ENCODE measurements at regions not wholly inside any gene's neighbourhood (a gene's known extent, or its start where the extent isn't known, plus 50 kb on each side); places are given as distances from the start of the nearest gene placed in this dataset.
"Not testable (repeated sequence)": the region's sequence is repeated elsewhere in the genome, so short reads cannot be mapped to it uniquely, and the experiment has no call there.

DNA sequence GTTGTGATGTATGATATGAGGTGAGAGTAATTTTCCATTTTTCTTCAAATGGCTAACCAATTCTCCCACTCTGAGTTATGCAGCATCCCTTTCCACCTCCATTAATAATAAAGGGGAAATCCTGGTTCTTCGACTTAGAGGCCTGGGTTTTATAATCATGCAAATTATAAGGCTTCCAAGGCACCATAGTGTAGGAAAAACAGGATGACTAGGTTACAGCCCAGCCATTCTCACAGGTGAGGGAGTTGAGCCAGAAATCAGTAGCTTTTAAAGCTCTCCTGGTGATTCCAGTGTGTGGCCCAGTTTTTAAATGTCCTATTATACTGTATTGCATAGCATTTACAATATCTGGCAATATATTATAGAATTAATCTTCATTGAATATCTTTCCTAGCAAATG is 203.1 kb downstream of the ARHGEF9 start:
- no peak for ATAC-seq
- no peak for DNase-seq

DNA sequence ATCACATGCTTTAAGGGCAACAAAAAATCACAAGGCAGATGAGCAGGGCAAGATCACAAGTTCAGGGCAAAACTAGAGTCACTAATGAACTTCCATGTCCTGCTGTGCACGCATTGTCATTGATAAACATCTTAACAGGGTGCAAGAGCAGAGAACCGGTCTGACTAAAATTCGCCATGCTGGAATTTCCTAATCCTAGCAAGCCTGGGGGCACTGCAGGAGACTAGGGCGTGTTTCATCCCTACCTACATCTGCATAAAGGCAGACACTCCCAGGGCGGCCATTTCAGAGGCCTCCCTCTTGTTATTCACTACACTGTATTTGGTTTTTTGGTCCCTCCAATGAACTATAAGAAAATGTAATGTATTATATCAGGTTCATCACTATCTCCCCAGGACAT is 203.6 kb downstream of the ARHGEF9 start:
- no peak for ATAC-seq
- no peak for DNase-seq

DNA sequence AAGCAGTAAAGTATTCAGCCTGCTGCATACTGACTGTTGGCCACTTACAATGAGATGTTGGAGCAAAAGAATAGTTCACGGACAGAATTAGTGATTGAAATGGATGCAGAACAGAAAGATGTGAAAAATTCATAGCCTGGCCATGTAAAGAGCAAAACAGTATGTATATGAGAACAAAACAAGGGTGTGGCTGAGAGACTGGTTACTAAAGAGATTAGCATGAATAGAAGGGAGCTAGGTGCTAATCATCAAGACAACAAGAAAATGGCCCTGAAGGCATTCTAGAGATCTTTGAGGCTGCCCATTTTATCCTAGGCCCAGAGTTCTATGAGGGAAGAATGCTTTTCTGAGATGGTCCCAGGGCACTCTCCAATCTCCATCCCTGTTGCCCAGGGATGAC is 208.5 kb downstream of the ARHGEF9 start:
- ATAC-seq (no peak), DNase-seq (no peak)

DNA sequence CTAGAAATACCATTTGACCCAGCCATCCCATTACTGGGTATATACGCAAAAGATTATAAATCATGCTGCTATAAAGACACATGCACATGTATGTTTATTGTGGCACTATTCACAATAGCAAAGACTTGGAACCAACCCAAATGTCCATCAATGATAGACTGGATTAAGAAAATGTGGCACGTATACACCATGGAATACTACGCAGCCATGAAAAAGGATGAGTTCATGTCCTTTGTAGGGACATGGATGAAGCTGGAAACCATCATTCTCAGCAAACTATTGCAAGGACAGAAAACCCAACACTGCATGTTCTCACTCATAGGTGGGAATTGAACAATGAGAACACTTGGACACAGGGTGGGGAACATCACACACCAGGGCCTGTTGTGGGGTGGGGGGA is 209.3 kb downstream of the ARHGEF9 start:
- not testable (repeated sequence) for ATAC-seq, DNase-seq

DNA sequence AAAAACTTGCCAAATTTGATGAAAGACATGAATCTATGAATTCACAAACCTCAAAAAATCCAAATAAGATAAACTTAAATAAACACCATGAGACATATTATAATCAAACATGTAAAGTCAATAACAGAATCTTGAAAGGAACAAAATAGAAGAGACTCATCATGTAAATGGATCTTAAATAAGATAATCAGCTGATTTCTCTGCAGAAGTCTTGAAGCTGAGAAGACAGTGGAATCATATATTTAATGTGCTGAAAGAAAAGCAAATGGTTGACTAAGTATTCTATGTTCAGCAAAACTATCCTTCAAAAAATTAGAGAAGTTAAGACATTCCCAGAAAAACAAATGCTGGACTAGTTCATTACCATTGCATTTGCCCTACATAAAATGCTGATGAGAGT is 215.7 kb upstream of the SPIN4 start:
- no peak for ATAC-seq
- DNase-seq = no peak

DNA sequence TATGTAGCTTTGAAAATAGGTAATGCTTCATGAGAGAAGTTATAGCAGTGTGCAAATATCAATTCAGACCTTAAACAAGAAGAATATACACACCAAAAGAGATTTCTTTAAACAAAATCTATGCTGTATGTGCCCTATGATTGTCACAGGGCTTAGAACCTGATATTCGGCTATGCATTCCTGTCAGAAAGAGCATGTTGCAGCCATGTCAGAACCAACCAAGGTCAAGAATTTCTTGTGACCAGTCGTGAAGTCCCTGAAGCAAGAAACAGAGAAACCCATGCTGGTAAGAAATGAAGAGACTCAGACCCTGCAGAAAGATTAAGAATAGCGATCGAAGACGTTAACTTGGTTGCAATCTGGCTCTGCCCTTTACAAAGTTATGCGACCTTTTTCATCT is 210.3 kb upstream of the SPIN4 start:
- no peak for ATAC-seq

DNA sequence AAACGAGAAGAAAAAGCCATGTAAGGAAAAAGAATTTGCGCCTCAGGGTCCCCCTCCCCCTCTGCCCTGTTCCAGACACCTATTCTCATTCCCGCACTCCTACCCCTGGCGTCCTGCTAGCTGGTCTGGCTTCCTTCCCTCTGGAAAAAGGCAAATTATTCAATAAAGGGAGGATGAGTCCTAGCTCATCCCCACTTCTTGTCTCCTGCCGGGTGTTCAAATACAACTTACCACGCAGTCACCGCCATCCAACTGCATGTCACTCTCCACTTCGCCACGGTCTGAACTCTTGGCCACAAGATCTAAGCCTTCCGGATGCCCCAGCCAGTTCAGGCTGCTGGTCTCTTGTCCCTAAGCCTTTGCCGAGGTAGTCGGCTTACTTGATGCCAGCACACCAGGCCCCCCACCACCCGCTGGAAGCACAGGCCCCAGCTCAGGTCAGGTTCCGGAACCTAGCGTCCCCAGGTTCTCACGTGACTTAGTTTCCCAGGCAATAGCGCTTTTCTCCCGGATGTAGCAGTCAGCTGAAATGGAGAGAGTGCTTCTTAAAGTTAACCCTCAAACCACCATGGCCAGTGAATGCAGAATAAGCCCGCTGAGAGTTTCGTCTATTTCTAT is 209.6 kb upstream of the SPIN4 start:
- peak; percentile 90 for ATAC-seq
- peak; percentile 41 for DNase-seq

More for the DNA sequence above, 210.3 kb upstream of the SPIN4 start:
- no peak for DNase-seq

DNA sequence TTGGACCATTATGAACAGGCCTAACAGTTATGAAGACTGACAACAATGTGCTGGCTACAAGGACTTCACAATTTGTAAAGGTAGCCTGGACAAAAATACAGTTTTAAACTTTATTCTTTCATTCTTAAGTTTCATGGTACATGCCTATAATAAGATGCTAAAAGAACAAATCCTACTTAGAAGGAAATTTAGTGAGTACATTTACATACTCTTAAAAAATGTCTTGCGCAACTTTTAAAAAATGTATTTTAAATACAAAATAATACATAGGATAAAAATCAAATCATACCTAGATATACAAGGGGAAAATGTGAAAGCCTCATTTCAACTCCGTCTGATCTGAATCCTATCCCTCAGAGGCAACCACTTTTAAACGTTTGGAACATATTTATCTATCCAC is 200.7 kb upstream of the SPIN4 start:
- ATAC-seq = no peak
- no peak for DNase-seq

DNA sequence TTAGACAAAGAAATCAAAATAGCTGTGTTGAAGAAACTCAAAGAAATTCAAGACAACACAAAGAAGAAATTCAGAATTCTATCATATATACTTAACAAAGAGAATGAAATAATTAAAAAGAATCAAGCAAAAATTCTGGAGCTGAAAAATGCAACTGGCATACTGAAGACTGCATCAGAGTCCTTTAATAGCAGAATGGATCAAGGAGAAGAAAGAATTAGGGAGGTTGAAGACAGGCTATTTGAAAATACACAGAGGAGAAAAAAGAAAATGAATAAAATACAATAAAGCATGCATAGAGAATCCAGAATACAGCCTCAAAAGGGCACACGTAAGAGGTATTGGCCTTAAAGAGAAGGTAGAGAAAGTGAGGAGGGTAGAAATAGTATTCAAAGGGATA is 179.5 kb upstream of the SPIN4 start:
- DNase-seq = no peak
- no peak for ATAC-seq

DNA sequence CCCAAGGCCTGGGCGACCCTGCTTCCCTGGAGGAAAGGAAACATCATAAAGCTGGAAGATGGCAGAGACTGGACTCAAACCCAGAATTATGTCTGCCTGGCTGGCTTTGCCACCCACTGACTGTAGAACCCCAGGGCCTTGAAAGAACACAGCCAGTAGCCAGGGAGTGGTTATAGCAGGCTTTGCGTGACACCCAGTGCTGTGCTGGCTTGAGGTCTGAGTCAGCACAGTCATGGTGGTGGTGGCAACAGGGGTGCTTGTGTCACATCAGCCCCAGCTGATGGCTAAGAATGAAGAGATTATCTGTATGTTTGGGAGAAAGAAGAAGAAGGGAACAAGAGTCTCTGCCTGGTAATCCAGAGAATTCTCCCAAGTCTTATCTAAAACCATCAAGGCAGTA is 178.8 kb upstream of the SPIN4 start:
- DNase-seq (no peak), ATAC-seq (no peak)

DNA sequence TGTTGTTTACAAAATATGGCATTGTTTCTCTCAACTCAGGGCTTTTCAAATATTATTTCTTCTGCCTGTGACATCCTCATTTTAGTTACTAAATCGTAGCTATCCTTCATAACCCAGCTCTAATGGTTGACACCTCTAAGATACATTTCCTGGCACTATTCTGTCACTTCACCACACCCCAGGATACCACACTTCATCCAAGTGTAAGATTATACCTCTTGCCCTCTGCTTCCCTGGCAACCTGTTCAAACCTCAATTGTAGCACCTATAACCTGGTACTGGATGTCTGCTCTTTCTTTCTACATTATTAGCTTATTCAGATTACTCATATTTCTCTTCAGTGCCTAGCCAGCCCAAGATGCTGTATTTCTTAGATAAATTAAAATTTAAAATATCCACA is 175.7 kb upstream of the SPIN4 start:
- DNase-seq (no peak), ATAC-seq (no peak)

DNA sequence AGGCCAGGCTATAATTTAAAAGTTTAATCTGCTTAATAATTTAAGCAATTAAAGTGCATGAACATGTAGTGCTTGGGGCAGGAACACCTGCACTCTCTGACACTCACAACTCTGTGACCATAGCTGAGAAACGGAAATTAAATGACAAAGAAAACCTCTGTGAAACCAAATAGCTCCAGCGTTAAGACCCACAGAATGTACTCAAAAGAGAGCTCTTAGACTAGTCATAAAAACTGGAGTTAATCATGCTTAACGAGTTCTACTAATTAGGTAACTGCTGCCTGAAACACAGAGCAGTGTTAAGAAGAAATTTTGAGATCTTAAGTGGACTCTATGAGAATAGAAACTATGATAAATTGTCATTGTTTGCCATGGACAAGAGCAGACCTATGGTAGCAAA is 174.4 kb upstream of the SPIN4 start:
- ATAC-seq = no peak
- no peak for DNase-seq

DNA sequence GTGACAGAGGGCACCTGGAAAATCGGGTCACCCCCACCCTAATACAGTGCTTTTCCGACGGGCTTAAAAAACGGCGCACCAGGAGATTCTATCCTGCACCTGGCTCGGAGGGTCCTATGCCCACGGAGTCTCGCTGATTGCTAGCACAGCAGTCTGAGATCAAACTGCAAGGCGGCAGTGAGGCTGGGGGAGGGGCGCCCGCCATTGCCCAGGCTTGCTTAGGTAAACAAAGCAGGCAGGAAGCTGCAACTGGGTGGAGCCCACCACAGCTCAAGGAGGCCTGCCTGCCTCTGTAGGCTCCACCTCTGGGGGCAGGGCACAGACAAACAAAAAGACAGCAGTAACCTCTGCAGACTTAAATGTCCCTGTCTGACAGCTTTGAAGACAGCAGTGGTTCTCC is 168.2 kb upstream of the SPIN4 start:
- not testable (repeated sequence) for DNase-seq, ATAC-seq

DNA sequence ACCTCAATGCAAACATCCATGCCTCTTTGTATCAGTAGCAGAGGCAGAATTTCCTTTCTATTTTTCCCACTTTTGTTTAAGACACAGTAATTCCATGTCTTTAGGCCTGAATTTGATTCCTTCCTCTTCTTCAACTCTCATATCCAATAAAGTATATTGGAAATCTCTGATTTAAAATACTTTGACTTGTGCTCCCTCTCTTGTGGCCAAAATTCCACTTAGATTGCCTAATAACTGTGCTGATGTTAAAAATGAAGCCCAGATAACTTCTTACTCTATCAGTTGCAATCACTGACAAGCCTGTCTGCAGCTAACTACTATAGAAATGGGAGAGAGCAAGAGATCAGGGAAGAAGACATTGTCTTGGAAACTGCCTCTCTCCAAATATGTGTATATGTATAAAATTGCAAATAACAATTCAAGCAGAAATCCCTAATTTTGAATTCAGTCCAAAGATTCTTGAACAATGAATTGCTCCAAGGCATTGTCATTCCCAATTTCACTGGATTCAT is 163.5 kb upstream of the SPIN4 start:
- no peak for ATAC-seq
- DNase-seq = no peak

DNA sequence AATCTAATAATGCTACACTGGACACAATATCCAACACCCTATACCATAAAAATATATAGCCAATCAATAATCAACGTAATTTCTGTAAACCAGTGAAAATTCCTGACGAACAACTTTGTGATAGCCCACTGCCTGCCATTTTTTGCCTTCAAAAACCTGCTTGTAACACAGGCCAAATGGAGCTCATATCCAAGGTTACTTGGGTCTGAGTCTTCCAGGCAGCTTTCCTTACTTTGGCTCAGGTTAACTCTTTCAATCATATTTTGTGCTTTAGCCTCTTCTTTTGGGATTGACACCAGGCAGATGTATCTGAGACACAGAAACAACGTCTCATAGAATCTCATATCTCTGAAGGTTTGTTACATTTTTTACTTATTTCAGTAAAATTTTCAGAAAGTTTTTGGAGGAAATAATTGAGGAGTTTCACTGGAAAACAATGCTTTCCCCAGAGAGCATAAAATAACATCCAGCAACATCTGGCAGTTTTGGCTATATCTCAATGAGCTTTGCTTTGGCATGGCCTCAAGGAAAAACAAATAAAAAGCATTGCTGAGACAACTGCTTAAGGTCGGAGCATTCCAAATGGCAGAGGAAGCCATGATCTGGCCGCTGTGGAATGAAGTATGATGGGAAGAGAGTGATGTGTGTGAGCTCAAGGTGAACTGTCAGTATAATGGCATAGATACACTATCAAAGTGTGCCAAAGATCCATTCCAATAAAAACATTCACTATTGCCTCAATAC is 162.9 kb upstream of the SPIN4 start:
- no peak for ATAC-seq
- no peak for DNase-seq

DNA sequence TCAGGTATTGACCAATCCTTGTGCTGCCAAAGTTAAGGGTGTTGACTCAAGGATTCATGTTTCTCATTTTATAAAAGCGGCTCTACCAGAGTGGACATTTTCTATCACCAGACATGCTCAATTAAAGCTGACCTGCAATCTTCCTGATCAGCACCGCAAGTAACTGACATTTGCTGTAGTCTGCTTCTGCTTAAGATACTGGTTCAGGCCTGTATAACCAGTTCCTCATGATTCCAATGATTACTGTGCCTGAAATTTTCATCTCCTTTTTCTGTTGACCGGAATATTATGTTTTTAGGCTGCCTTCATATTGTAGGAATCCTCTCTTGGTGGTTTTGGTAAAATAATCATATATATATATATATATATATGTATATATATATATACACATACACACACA is 160.2 kb upstream of the SPIN4 start:
- DNase-seq (no peak), ATAC-seq (no peak)

DNA sequence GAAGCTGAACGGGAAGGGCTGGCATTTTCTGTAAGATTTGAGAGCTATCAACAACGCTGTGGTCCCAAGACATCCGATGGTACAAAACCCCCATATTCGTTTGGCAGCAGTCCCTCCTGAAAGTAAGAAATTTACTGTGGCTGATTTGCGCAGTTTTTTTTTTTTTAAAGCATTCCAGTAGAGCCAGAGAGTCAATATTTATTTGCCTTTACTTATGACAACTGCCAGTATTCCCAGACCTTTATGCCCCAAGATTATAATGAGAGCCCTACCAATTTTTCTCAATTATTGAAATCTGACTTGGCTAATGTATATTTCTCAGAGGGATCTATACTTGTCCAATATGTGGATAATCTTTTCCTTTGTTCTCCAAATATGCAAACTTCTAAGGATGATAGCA is 157.5 kb upstream of the SPIN4 start:
- ATAC-seq (no peak), DNase-seq (no peak)

DNA sequence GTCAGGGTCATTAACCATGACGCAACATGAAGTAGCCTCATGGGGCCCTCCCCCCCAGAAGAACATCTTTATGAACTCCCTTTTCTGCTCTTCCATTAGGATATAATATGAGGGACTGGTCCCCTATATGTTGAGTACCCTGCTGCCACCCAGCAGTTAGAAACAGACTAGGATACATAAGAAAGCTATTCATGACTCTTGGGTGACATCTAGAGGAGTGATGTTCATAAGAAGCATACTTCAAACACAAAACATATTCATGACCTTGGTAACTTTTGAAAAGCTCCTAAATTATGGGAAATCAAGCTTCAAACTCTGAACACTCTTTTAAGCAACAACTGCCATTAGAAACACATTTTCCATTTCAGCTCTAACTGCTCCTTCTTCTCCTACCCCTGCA is 155.2 kb upstream of the SPIN4 start:
- no peak for DNase-seq
- ATAC-seq = no peak

DNA sequence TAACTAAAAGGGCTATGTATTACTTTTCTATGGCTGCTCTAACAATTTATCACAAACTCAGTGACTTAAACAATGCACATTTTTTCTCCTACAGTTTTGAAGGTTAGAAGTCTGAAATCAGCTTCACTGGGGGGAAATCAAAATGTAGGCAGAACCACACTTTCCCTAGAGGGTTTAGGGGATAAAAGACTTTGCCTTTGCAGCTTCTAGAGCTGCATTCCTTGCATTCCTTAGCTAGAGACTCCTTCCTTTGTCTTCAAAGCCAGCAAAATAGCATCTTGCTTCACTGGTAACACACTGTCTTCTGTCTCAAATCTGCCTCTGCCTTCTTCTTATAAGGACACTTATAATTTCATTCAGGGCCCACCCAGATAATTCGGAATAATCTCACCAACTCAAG is 152.4 kb upstream of the SPIN4 start:
- ATAC-seq (no peak), DNase-seq (no peak)

DNA sequence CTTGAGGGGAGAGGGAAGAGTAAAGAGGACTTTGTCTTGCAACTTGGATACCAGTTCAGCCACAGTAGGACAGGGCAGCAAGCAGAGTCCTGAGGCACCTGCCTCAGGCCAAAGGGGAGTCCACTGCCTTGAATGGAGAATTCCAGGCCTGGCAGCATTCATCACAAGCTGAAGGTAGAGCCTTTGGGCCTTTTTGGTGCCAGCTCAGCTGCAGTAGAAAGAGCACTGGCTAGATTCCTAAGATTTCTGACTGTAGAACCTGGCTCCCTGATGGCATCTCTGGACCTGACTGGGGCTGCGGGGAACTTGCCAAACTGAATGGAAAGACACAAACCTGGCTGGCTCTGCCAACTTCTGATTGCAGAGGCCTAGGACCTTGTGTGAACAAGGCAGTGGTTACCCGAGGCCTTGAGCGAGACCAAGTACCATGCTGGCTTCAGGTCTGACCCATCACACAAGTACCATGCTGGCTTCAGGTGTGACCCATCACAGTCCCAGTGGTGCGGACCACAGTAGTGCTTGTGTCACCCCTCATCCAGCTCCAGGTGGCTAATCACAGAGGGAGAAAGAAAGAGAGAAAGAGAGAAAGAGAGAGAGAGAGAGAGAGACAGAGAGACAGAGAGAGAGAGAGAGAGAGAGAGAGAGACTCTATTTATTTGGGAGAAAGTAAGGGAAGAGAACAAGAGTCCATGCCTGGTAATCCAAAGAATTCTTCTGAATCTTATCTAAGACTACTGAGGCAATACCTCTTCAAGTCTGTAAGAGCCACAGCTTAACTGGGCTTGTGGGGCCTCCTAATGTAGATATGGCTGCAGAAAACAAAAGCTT is 137.6 kb upstream of the SPIN4 start:
- ATAC-seq (no peak), DNase-seq (no peak)

DNA sequence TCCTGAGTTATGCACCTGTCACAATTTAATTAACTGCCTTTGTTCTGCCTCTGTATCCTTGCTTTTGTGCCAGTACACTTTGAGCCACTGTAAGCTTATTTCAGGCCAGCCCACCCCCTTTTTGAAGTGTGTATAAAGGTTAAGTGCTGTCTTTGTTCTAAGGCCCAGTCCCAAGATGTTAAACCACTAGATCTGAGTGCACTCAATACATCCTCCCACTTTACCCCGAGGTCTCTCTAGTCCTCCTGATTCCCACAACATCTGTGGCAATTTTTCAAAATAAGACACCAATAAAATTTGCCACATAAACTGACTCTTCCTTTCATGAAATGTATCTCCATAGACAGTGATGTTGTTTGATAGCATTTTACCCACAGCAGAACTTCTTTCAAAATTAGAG is 124.1 kb upstream of the SPIN4 start:
- ATAC-seq (no peak), DNase-seq (no peak)

DNA sequence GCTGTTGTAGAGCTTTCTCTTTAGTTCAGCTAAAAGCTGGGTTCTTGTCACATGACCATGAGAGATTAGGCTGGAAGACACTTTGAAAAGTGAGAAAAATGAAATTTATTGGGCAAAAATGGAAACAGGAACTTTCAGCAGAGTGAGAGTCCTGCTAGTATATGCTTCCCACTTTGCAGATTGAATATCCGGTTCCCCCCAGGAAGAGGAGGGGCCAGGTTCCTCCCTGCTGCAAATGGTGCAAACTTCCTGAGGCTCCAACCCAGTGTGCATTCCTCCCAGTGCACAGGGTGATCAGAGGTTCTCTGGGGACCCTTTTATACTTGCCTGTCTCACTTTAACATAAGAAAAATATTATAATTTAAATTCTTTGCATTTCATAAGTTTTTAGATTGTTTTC is 119.9 kb upstream of the SPIN4 start:
- no peak for ATAC-seq
- DNase-seq = no peak

DNA sequence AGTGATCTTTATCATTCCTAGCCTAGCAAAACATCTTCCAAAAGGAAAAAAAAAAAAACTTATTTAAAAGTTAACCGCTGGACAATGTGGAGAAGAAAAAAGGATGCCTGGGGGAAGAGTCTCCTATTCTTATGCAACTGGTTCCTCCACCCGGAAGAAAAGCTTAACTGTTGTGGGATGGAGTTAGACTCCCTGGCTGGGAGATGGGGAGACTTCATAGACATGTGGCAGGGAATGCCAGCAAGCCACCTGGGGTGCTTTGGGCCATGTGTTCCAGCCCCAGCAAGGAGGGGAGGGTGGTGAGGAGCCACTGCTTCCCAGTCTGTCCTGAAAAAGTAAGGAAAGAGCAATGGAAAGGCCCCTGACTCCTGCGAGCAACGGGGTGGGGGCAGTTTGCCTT is 119.4 kb upstream of the SPIN4 start:
- no peak for ATAC-seq

More for the DNA sequence above, 119.4 kb upstream of the SPIN4 start:
- no peak for DNase-seq
